PFSK-1 (cell line): ENCODE measurements at regions not wholly inside any gene's neighbourhood (a gene's known extent, or its start where the extent isn't known, plus 50 kb on each side); places are given as distances from the start of the nearest gene placed in this dataset.

Source experiments
- FOXP2 ChIP-seq: optimal IDR thresholded peaks from 2 replicates; pipeline ENCODE3; 2011; ENCODE audit warnings: borderline replicate concordance, control low read depth, inconsistent platforms; ENCODE audit not compliant: insufficient read depth; ENCODE audit errors: extremely low read length, extremely low read depth
- POLR2AphosphoS5 ChIP-seq: IDR thresholded peaks from 2 replicates; pipeline ENCODE4 v1.6.1; 2012; ENCODE audit warnings: low read depth, mild to moderate bottlenecking, control low read depth, low read length, moderate library complexity
- REST ChIP-seq, 2 experiments: IDR thresholded peaks; 2 replicates each; pipeline versions ENCODE4 v1.6.1 to v1.8.0; 2011 to 2012; ENCODE audit warnings: low read depth in 2 of 2, low read length in 2 of 2, control low read depth in 1 of 2, inconsistent platforms in 1 of 2, mild to moderate bottlenecking in 1 of 2, moderate library complexity in 1 of 2; ENCODE audit not compliant: insufficient read depth in 1 of 2

- TF ChIP-seq REST (IDR thresholded peaks at IDR 0.05; ENCODE audit: insufficient read depth in 1 of 2, low read depth in 2 of 2, low read length in 2 of 2) (no peak), POLR2AphosphoS5 (no peak), FOXP2 (no peak)
Measured at GRCh38 chr11:115716601-115717529, 212.7 kb upstream of the CADM1 start.
